Hepatocyte (in vitro differentiated cells): ENCODE measurements at regions not wholly inside any gene's neighbourhood (a gene's known extent, or its start where the extent isn't known, plus 50 kb on each side); places are given as distances from the start of the nearest gene placed in this dataset.

Experiments
- DNase-seq: peaks from one replicate; pipeline ENCODE4 v3.0.0-alpha.2; 2016; ENCODE audit warnings: low spot score
- H2AFZ ChIP-seq: fragments of 200-600 bp; sonication (generic); 2 replicates; pipeline ENCODE4 v1.6.0; 2016; ENCODE audit warnings: antibody characterized with exemption, mild to moderate bottlenecking
- H3K27ac ChIP-seq: fragments of 200-600 bp; sonication (generic); 2 replicates; pipeline ENCODE4 v1.5.1; 2016; ENCODE audit warnings: mild to moderate bottlenecking
- H3K27me3 ChIP-seq: fragments of 200-600 bp; sonication (generic); 2 replicates; pipeline ENCODE4 v1.6.1; 2016
- H3K36me3 ChIP-seq: fragments of 200-600 bp; sonication (generic); replicated peaks from 2 replicates; pipeline ENCODE4 v1.5.1; 2016; ENCODE audit warnings: low read depth; ENCODE audit not compliant: insufficient read depth
- H3K4me1 ChIP-seq: fragments of 200-600 bp; sonication (generic); 2 replicates; pipeline ENCODE4 v1.5.1; 2016; ENCODE audit warnings: mild to moderate bottlenecking, moderate library complexity; ENCODE audit not compliant: insufficient read depth
- H3K4me2 ChIP-seq: fragments of 200-600 bp; sonication (generic); 2 replicates; pipeline ENCODE4 v1.6.0; 2016
- H3K4me3 ChIP-seq: fragments of 200-600 bp; sonication (generic); 2 replicates; pipeline ENCODE4 v1.5.1; 2016; ENCODE audit warnings: mild to moderate bottlenecking
- H3K79me2 ChIP-seq: fragments of 200-600 bp; sonication (generic); 2 replicates; pipeline ENCODE4 v1.6.0; 2017; ENCODE audit warnings: mild to moderate bottlenecking
- H3K9me2 ChIP-seq: fragments of 200-600 bp; sonication (generic); replicated peaks from 2 replicates; pipeline ENCODE4 v1.6.0; 2017; ENCODE audit warnings: mild to moderate bottlenecking; ENCODE audit not compliant: insufficient read depth
- H3K9me3 ChIP-seq: fragments of 200-600 bp; sonication (generic); 2 replicates; pipeline ENCODE4 v1.5.1; 2016; ENCODE audit warnings: low read depth, mild to moderate bottlenecking
- H4K20me1 ChIP-seq: fragments of 200-600 bp; sonication (generic); 2 replicates; pipeline ENCODE4 v1.6.0; 2016; ENCODE audit warnings: mild to moderate bottlenecking; ENCODE audit not compliant: insufficient read depth, poor library complexity, severe bottlenecking
- CTCF ChIP-seq: fragments of 200-600 bp; sonication (generic); IDR thresholded peaks from 2 replicates; pipeline ENCODE4 v1.5.1; 2016; ENCODE audit warnings: antibody characterized with exemption, mild to moderate bottlenecking; ENCODE audit not compliant: poor library complexity
- EZH2 ChIP-seq: fragments of 200-600 bp; sonication (generic); IDR thresholded peaks from 2 replicates; pipeline ENCODE4 v1.6.1; 2016; ENCODE audit warnings: antibody characterized with exemption, mild to moderate bottlenecking, borderline replicate concordance
- EZH2phosphoT487 ChIP-seq: fragments of 200-600 bp; sonication (generic); IDR thresholded peaks from one replicate; pipeline ENCODE4 v1.6.1; 2018; ENCODE audit warnings: antibody characterized with exemption, mild to moderate bottlenecking, low read depth, moderate library complexity; ENCODE audit not compliant: unreplicated experiment, severe bottlenecking
- WGBS: methylation state at CpG from one replicate; pipeline ENCODE4 v1.1.6; 2016; ENCODE audit warnings: low lambda C conversion rate; ENCODE audit errors: missing lambda C conversion rate; 5-methylcytosine and 5-hydroxymethylcytosine counted together

- no peak for TF ChIP-seq CTCF
- no peak for TF ChIP-seq EZH2phosphoT487
- TF ChIP-seq EZH2: no peak
- Histone ChIP-seq H3K4me2 (no peak overlapping the region), H4K20me1 (no peaks in the 10 kb centered on the region)
Observed at GRCh38 chr4:67037504-67038227, 507.6 kb downstream of the CENPC start.

GRCh38 chr4:67036791-67037190, 508.5 kb downstream of the CENPC start:
- Histone ChIP-seq H3K4me1 (no peaks in the 10 kb centered on the region), H3K27me3 (no peaks in the 10 kb centered on the region), H4K20me1 (no peaks in the 10 kb centered on the region), H3K27ac (no peak overlapping the region), H3K79me2 (no peaks in the 10 kb centered on the region), H2AFZ (no peak overlapping the region), H3K4me2 (no peak overlapping the region), H3K9me3 (no peaks in the 10 kb centered on the region), H3K9me2 (no peaks in the 10 kb centered on the region), H3K4me3 (no peak overlapping the region), H3K36me3 (no peaks in the 10 kb centered on the region)
- DNase-seq: no peak
- no peak for TF ChIP-seq EZH2phosphoT487
- no peak for TF ChIP-seq EZH2
- TF ChIP-seq CTCF: no peak

More at GRCh38 chr4:67037504-67038227, 507.6 kb downstream of the CENPC start:
- H3K27ac ChIP-seq: no peak overlapping the region
- H3K4me3 ChIP-seq: no peak overlapping the region
- no peaks in the 10 kb centered on the region for H3K9me3 ChIP-seq
- no peak overlapping the region for H2AFZ ChIP-seq
- H3K36me3 ChIP-seq: no peaks in the 10 kb centered on the region
- no peaks in the 10 kb centered on the region for H3K79me2 ChIP-seq
- DNase-seq: no peak
- no peaks in the 10 kb centered on the region for H3K4me1 ChIP-seq
- no peaks in the 10 kb centered on the region for H3K9me2 ChIP-seq
- no peaks in the 10 kb centered on the region for H3K27me3 ChIP-seq

GRCh38 chr4:67035986-67036385, 509.3 kb downstream of the CENPC start:
- Histone ChIP-seq H3K9me3 (no peaks in the 10 kb centered on the region), H3K4me1 (no peaks in the 10 kb centered on the region), H3K79me2 (no peaks in the 10 kb centered on the region), H2AFZ (no peak overlapping the region), H3K9me2 (no peaks in the 10 kb centered on the region), H4K20me1 (no peaks in the 10 kb centered on the region), H3K4me3 (no peak overlapping the region), H3K27ac (no peak overlapping the region), H3K36me3 (no peaks in the 10 kb centered on the region), H3K27me3 (no peaks in the 10 kb centered on the region), H3K4me2 (no peak overlapping the region)
- WGBS: 62% methylated on average over 1 of the region's 1 CpG
- DNase-seq: no peak
- no peak for TF ChIP-seq CTCF
- no peak for TF ChIP-seq EZH2phosphoT487
- TF ChIP-seq EZH2: no peak
